GM12873 (cell line): ENCODE measurements at regions not wholly inside any gene's neighbourhood (a gene's known extent, or its start where the extent isn't known, plus 50 kb on each side); places are given as distances from the start of the nearest gene placed in this dataset.

Source experiments
- TF ChIP-seq, protein P1 (sequence below): IDR thresholded peaks from 2 replicates; pipeline ENCODE4 v1.5.1; 2012; ENCODE audit warnings: low read depth, mild to moderate bottlenecking, moderate library complexity, low read length, control low read depth; ENCODE audit not compliant: insufficient read depth; ENCODE audit errors: missing control alignments

DNA sequence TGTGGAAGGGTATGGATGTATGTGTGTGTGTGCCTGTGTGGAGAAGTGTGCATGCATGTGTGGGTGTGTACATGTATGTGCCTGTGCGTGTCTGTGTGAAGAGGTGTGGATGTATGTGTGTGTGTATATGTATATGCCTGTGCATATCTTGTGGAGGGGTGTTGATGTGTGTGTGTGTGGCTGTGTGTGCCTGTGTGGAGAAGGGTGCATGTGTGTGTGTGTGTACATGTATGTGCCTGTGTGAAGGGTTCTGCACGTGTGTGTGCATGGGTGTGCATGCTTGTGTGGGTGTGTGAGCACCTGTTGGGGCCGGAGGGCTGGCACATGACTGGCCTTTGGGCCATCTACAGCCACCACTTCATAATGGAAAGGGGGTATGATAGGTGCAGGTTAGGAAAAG is 291.4 kb downstream of the IRX2 start:
- TF ChIP-seq, protein P1, sequence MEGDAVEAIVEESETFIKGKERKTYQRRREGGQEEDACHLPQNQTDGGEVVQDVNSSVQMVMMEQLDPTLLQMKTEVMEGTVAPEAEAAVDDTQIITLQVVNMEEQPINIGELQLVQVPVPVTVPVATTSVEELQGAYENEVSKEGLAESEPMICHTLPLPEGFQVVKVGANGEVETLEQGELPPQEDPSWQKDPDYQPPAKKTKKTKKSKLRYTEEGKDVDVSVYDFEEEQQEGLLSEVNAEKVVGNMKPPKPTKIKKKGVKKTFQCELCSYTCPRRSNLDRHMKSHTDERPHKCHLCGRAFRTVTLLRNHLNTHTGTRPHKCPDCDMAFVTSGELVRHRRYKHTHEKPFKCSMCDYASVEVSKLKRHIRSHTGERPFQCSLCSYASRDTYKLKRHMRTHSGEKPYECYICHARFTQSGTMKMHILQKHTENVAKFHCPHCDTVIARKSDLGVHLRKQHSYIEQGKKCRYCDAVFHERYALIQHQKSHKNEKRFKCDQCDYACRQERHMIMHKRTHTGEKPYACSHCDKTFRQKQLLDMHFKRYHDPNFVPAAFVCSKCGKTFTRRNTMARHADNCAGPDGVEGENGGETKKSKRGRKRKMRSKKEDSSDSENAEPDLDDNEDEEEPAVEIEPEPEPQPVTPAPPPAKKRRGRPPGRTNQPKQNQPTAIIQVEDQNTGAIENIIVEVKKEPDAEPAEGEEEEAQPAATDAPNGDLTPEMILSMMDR, result no peak

DNA sequence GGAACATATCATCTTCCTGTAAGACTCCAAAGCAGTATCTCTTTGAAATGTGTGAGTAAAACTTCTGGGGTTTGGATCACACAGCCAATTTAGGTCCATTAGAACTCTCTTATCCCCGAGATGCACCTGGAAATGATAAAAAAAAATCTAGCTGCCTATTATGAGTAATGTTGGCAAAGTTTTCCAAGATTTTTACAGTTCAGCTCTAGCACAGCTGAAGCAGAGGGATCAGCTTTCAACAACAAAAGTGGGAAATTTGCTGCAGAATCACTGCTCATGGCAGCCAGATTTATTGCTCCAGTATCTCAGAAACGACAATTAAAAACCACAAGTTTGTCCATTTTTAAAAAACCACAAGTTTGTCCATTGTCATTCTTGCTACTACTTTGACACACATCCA is 292.2 kb downstream of the IRX2 start:
- TF ChIP-seq, protein P1, result no peak

DNA sequence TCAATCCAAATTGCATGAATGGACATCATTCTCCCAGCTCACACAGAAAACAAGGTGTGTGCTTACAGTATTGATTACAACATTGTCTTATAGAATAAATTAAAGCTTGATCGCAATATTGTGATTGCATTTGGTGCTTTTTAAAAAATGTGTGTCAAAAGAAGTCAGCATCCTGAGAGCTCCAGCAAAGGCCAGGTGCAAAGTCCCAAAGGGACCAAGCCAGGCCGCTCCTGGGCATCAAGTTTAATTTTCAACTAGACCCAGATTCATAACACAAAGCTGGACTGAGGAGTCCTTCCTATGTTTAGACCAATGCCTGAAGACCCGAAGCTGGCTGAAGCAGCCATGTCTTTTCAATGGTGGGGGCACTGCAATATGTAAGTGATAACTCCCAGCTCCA is 295.6 kb downstream of the IRX2 start:
- TF ChIP-seq, protein P1, result no peak

DNA sequence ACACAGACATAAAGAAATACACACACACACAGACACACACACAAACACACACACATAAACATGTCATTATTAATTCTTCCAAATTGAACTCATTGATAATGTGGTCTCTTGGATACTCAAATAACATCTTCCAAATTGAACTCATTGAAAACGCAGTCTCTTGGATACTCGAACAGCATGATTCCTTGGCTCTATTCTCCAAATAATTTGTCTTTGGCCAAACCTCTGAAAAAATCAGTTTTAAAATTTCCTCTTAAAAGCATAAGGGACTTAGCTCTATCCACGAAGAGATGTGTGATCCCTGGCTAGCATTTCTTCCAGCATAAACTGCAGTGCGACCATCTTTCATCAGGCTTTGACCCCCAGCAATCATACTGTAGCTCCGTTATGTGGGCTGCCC is 296.6 kb downstream of the IRX2 start:
- TF ChIP-seq, protein P1, result no peak

DNA sequence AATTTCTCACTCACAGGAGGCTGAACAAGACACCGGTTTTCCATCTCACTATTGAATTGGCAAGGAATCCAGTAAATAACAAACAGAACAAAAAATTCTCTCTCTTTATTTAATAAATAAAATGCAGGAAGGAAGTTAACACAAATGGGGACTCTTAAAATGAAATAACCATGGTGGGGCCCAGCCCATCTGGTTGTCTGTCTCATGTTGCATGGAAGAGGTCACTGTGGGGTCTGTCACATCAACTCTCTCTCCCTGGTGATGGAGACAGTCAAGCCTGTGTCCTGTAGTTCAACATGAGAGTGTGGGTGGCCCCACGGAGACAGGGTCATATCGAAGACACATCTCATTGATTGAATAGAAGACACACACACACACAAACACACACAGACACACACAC is 297.7 kb downstream of the IRX2 start:
- TF ChIP-seq, protein P1, result no peak

DNA sequence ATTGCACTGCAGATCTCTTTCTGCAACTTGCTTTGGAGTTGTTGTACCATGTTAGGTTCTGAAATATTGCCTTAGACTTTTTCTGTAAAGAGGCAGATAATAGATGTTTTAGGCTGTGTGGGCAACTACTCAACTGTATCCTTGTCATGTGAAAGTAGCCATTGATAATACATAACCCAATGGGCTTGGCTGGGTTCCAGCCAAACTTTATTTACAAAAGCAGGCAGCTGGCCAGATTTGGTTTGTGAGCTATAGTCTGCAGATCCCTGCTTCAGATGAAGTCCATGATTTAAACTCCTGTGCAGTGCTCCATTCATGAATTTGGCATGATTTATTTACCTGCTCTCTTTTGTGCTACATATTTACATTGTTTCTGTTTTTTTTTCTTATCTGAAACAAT is 300.4 kb downstream of the IRX2 start:
- TF ChIP-seq, protein P1, result no peak

DNA sequence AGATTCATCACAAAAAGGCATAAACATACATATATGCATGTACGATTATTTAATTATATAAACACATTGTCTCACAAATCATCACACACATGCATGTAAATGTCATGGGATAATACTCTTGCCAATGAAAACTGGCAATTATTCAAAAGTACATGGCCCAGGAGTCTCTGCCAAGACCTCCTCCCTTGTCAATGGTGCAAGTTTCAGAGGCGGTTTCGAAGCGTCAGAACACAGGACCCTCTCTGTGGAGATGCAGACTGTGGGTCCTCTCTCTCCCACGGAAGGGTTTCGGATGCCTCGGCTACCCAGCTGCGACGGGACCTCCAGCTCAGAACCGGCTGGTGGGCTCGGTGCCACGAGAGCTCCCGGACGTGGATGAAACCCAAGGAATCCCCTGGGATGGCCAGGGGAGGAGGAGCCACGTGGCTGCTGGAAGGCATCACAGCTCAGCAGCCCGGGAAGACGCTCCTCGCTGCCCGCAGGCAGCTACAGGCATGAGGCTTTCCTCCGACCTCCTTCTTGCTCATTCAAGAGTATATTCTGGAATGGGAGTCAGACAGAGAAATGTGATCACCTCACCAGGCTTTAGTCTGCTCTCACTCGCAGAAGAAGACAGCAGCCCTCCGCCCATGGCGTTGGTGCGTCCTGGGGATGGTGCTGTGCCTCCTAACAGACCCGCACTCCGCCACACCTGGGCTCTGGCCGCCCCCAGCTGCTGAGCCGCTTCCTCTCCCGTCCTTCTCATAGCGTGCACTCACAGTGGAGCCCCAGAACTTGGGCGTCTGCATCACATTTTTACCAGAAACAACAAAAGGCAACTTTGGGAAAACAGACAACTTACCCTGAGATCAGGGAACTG is 308.8 kb downstream of the IRX2 start:
- TF ChIP-seq, protein P1, result no peak
